GM19351 (cell line): ENCODE measurements at regions not wholly inside any gene's neighbourhood (a gene's known extent, or its start where the extent isn't known, plus 50 kb on each side); places are given as distances from the start of the nearest gene placed in this dataset.
A peak's percentile ranks its signal among the peaks of the same experiment; 100 is the strongest.

Experiments used
- ATAC-seq: cut with Tn5 transposase; IDR thresholded peaks from one replicate; pipeline ENCODE4 v1.9.1; 2021; ENCODE audit warnings: mild to moderate bottlenecking, moderate library complexity; ENCODE audit not compliant: unreplicated experiment

DNA sequence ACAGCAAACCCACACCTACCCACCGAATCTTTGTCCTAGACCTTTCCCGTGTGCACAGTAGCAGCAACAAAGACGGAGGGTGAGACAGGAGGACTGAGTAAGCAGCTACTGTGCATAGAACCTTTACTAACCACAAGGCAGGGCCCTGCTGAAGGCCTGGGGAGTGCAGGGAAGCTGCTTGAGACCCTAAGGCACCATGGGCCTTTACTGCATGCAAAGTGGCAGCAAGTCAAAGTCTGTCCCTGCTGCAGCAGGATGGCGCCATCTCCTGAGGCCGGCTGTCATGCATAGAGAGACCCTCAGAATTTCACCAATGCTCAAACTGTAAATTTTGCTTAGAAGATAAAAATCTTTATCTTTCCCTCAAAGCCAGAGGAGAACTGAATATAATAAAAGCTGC is 610.5 kb downstream of the ACTR3B start:
- no peak for ATAC-seq

DNA sequence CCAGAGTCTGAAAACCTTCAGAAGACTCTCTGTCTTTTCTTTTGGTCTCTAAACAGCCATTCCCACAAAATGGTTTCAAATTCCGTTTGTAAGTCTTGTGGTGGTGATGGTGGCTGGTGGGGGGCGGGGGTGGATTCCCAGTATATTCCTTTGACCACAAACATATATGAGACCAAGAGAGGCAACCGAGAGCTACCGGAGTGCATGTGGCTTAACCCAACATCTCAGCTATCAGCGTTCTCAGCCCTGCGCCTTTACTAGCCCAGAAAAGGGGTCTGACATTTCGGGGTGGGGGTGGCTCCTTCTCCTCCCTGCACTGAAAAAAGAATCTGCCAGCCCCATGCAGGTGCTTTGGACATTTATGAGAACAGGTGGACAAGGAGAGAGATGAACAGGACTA is 621.1 kb downstream of the ACTR3B start:
- ATAC-seq: no peak

DNA sequence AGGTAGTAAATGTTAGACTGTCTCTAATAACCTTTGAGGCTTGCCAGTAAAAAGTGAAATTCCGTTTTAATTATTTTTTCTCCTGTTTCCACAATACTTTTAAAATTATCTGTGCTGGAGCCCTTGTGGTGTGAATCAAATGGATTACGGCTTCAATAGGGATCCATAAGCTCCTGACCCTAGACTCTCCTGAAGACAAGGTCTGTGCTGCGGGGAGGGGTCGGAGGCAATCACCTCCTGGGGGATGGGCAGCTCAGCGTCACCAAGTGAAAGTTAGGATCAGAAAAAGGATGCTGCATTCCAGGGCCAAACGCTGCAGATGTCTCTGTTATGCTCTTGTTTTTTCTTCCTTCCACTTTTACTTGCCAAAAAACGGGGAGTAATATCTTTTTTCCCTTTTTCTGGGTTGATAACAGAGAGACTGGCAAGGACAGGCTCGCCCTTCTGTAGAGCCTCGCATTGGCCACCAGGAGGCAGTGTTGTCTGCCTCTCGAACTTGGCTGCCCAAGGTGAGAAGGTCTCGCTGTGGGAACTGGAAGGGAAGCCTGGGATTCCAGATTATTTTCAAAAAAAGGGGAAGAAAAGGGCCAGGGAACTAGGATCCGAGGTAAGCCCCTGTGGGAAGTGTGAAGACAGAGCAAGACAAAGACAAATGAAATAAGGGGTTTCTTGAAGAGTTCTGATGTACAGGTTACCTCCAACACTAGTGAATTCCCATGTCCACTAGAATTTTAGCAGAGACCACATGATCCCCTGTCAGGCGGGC is 621.9 kb downstream of the ACTR3B start:
- ATAC-seq: peak; percentile 89

GRCh38 chr7:153382641-153383101 is 623.1 kb downstream of the ACTR3B start:
- no peak for ATAC-seq

- no peak for ATAC-seq
Measured at GRCh38 chr7:153383781-153384180, 624.2 kb downstream of the ACTR3B start.

DNA sequence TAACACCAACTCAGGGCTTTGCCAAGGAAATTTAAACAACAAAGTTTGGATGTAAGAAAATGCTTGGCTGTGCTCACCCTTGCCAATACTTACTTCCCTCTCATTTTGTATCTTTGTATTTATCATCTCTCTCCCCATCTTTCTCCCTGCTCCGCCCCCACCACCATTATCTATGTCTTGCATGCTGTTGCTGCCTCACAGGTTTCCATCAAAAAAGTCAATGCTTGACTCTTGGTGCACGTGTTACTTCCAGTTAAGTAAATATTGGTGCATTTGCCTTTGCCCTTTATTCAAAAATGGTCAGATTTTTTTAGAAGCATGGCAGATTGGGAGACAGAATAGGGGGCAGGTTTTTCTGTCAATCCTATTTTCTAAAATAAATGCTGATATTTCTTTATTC is 626.0 kb downstream of the ACTR3B start:
- ATAC-seq: no peak

GRCh38 chr7:153386556-153386955 is 627.0 kb downstream of the ACTR3B start:
- no peak for ATAC-seq

DNA sequence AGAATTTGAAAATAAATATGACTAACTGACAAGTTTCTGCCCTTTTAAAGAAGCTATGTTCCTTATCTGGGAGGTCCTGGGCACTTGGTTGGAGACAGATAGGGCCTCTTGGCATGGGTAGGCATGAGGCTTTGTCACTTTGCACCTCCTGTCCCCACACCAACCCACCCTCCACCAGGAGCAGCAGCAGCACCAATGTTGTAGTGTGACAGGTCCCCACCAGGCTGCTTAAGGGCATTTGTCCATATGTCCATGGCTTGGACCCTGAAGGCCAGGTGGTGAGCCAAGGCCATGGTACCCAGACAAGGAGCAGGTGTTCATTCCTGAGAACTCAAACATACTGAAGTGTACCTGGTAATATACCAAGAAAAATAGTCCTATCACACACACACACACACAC is 629.1 kb downstream of the ACTR3B start:
- no peak for ATAC-seq

GRCh38 chr7:153389261-153389660 is 629.7 kb downstream of the ACTR3B start:
- no peak for ATAC-seq

- no peak for ATAC-seq
Measured at GRCh38 chr7:153390955-153391354, 631.4 kb downstream of the ACTR3B start.

GRCh38 chr7:153392726-153393125 is 633.2 kb downstream of the ACTR3B start:
- no peak for ATAC-seq

DNA sequence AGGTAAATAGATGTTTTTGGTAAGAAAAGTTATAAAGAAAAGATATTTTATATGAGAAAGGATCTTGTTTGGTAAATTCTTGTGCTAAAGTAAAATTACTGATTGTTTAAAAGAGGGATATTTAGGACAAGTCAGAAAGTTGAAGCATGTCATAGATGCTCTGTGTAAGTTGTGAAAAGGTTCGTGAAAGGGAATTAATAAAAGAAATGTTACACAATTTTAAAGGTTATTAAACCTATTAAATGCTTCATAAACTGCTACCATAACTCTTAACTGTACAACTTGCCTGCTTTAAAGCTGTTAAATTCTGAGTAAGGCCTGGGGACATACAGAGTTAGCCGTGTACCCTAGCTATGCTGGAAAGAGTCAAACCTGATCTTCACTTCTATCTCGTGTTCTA is 634.1 kb downstream of the ACTR3B start:
- no peak for ATAC-seq

- no peak for ATAC-seq
Measured at GRCh38 chr7:153396475-153396874, 636.9 kb downstream of the ACTR3B start.

- no peak for ATAC-seq
Measured at GRCh38 chr7:153397459-153397858, 637.9 kb downstream of the ACTR3B start.

DNA sequence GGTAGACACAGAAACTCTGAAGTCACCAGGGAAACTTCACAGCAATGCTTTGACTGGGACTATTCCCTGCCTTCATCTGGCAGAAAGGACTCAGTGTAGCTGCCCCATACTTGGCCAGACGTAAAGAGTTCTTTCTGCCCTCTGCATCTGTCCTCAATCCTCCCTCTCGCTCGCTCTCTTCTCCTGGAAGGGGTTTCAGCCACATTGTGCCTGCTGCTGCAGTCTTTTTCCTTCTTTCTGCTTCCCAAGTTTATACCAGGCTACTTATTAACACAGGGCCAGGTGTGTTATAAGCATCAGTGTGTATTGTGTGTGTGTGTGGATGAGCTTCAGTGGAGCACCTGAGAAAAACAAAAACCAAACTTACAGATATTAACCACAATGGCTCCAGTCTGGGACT is 638.4 kb downstream of the ACTR3B start:
- no peak for ATAC-seq

- no peak for ATAC-seq
Measured at GRCh38 chr7:153398370-153398769, 638.8 kb downstream of the ACTR3B start.

- no peak for ATAC-seq
Measured at GRCh38 chr7:153398789-153399553, 639.4 kb downstream of the ACTR3B start.

DNA sequence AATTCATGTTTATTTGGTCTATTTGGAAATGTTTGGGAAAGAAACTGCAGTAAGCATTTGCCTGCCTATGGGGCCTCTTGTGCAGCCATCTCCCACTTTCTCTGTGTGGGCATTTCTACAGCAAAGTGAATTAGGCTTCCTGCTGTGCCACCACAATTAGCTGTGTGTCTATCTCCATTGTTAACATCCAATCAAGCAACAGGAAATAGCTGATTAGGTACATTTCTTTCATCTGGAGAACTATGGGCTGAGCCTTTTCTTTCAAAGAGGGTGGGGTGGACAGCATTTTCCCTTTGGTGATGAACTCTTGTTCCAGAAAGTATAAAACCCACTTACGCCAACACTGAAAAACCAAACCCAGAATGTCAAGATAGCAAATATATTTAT is 640.0 kb downstream of the ACTR3B start:
- no peak for ATAC-seq

GRCh38 chr7:153400735-153401593 is 641.4 kb downstream of the ACTR3B start:
- ATAC-seq: no peak

GRCh38 chr7:153401795-153402720 is 642.5 kb downstream of the ACTR3B start:
- no peak for ATAC-seq
